GM19351 (cell line): ENCODE measurements at regions not wholly inside any gene's neighbourhood (a gene's known extent, or its start where the extent isn't known, plus 50 kb on each side); places are given as distances from the start of the nearest gene placed in this dataset.

Source experiments
- ATAC-seq: cut with Tn5 transposase; IDR thresholded peaks from one replicate; pipeline ENCODE4 v1.9.1; 2021; ENCODE audit warnings: mild to moderate bottlenecking, moderate library complexity; ENCODE audit not compliant: unreplicated experiment

DNA sequence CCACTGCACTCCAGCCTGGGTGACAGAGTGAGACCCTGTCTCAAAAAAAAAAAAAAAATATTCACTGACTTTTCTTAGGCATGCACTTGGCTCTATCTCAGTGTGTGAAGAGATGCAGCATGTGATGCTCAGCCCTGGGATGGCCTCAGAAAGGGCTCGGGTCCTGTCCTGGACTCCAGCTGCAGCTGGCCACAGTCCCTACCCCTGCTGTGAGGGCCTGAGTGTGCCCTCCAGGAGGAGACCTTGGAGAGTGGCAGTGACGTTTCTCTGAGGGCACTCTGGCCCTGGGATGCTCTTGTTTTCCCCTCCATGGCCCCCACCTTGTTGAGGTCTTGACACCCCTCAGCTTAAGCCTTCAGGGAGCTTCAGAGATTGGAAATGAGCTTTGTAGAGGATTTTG, 81.9 kb upstream of the POU3F1 start:
- no peak for ATAC-seq

GRCh38 chr1:38127428-38127827, 80.8 kb upstream of the POU3F1 start:
- no peak for ATAC-seq

GRCh38 chr1:38126970-38127369, 80.4 kb upstream of the POU3F1 start:
- ATAC-seq: no peak

- no peak for ATAC-seq
Observed at GRCh38 chr1:38125837-38126520, 79.4 kb upstream of the POU3F1 start.

GRCh38 chr1:38125016-38125415, 78.4 kb upstream of the POU3F1 start:
- no peak for ATAC-seq

- ATAC-seq: no peak
Observed at GRCh38 chr1:38123356-38124135, 77.0 kb upstream of the POU3F1 start.

DNA sequence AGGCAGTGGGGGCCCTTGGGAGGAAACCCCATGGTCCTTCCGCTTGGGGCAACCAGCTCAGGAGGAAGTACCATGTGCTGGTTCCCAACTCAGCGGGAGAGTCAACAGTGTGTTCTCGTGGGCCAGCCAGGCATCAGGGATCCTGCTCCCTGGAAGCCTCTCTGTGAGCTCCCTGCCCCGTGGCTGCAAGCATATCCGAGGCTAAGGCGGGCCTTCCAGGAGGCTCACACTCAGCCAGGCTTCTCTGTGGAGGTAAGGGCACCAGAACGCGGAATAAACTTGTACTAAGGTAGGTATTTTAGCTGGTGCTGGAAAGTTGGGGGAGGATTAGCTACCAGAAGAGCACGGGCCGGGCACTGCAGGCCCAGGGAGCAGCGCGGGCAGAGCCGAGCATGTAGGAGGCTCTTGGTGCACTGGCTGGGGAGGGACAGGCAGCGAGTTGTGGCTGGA, 74.7 kb upstream of the POU3F1 start:
- no peak for ATAC-seq

DNA sequence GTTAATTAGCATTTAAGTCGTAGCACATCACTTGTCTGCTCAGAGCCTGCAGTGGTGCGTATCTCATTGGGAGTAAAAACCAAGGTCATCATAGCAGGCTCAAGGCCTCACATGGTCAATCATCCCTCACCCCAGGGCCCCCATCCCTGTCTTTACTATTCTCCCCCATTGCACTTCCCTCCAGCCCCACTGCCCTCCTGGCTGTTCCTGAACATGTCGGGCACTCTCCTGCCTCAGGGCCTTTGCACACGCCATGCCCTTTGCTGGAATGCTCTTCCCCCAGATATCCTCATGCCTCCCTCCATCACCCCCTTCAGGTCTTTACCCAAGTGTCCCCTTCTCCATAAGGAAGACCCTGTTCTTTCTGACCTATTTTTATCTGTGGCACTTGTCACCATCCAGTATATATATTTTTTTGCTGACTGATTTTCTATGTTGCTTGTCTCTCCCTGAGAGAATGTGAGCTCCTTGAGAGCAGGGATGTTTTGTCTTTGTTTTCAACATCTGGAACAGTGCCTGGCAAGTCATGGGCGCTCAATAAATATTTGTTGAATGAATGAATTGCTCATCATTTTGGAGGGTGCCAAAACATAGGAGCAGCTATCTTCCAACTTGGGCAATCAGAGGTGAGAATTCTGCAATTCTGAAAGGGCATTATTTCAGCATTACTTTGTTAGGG, 74.1 kb upstream of the POU3F1 start:
- ATAC-seq: no peak

- ATAC-seq: no peak
Observed at GRCh38 chr1:38118976-38119375, 72.4 kb upstream of the POU3F1 start.

- ATAC-seq: no peak
Observed at GRCh38 chr1:38117444-38117887, 70.9 kb upstream of the POU3F1 start.

DNA sequence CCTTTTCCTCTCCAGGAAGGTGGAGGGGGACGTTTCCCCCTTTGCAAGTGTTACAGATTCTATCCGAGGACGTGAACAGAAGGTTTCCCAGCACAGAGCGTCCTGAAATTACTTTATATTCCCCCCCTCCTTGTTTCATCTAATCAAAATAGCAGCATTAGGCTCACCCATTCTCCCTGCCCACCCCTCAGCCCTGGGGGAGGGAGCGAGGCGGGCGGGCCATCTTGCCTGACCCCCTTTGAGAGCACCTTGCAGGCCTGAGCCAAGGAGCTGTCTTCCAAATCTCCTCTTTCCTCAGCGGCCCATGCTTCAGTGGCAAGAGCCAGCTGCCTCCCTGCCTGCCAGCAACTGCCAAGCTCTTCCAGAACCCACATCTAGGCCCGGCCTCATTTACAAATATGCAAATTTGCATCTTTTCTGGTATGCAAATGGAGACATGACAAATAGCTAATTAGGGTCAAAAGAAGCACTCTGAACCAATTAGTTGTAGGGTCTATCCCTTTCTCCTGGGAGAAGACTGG, 69.1 kb upstream of the POU3F1 start:
- ATAC-seq: no peak

- no peak for ATAC-seq
Observed at GRCh38 chr1:38115226-38115625, 68.6 kb upstream of the POU3F1 start.

GRCh38 chr1:38114241-38115026, 67.8 kb upstream of the POU3F1 start:
- no peak for ATAC-seq

- no peak for ATAC-seq
Observed at GRCh38 chr1:38113159-38113666, 66.6 kb upstream of the POU3F1 start.

DNA sequence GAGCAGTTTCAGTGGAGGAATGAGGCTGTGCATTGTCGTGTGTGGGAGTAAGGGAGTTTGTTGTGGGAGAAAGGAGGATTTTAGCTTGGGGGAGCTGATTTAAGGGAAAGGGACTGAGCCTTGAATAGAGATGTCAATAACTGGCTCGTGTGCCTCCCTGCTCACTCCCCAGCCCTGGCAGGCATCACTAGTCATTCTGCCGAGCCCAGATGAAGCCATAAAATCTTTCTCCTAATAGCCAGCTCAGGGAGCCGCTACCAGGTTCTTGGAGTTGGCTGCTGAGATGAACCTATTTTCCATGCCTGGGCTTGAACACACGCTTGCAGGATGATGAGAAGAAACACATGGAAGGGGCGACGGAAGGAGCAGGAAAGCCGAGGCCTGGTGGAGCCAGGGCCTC, 65.0 kb upstream of the POU3F1 start:
- ATAC-seq: no peak

- no peak for ATAC-seq
Observed at GRCh38 chr1:38105267-38105666, 58.7 kb upstream of the POU3F1 start.

DNA sequence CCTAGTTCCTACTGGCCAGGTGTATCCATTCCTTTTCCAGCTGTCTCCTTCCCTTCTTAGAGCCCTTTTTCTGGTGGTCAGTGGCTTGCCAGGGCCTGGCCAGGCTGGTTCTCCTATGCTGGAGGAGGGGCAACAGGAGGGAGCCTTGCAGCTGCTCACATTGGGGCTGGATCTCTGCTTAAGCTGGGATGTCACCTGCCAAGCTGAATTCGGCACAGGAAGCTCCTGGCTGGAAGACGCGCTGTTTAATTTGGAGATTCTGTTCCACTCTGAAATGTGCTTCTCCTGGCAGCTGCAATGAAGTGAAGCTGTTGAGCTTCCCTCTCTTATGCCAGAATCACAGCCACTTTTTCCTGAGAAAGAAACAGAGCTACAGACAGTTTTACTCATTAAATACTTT, 56.0 kb upstream of the POU3F1 start:
- no peak for ATAC-seq

GRCh38 chr1:38101037-38101785, 54.6 kb upstream of the POU3F1 start:
- ATAC-seq: no peak

DNA sequence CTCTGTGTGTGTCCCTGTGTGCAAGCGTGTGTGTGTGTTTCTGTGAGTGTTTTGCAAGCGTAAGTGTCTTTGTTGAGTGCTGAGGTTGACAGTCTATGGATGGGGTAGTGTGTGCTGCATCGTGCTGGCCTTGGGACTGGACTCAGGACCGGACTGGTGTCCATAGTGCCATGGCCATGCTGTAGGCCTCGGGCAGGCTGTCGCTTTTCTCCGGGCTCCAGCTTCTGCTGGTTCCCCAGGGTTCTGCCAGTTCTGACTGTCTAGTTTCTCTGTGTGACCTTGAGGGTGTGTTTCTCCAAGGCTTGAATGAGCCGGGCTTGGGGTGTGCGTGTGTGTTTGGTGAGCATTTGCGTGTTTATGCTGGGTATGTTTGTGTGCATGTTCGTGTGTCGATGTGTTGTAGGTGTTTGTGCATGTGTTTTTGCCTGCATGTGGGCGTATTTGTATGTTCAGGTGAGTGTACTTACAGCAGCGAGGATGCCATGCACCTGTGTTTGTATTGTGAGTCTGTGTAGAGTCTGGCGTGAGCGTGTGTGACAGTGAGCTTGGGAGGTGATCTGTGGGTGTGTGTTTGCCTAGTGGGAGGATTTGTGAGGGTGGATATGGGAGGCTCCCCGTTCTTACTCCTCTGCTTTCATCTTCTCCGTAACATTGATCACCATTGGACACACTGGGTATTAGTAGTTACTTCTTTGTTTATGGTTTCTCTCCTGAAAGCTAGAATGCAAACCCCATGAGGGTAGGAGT, 51.7 kb upstream of the POU3F1 start:
- ATAC-seq: no peak
